K562 (cell line): ENCODE measurements at regions not wholly inside any gene's neighbourhood (a gene's known extent, or its start where the extent isn't known, plus 50 kb on each side); places are given as distances from the start of the nearest gene placed in this dataset.

Experiments used
- EP300 ChIP-seq: IDR thresholded peaks from 2 replicates; pipeline ENCODE4 v1.6.1; 2012; ENCODE audit warnings: low read length, improper control_type of control experiment
- JUN ChIP-seq, 2 experiments: sonication (generic) in 1 of 2; formaldehyde crosslinking in 1 of 2; IDR thresholded peaks; 2 replicates each; pipeline versions ENCODE4 v1.6.1 to v1.8.0; 2012 to 2022; ENCODE audit warnings: borderline replicate concordance in 2 of 2, mild to moderate bottlenecking in 2 of 2, improper control_type of control experiment in 1 of 2, low read depth in 1 of 2, low read length in 1 of 2, missing genetic modification reagents in 1 of 2
- ZNF79 ChIP-seq: fragments of 250-450 bp; sonication (Bioruptor Pico); IDR thresholded peaks from 2 replicates; pipeline ENCODE4 v1.4.0; 2020; ENCODE audit warnings: low read depth, mild to moderate bottlenecking, moderate library complexity

GRCh38 chr3:193831495-193832455 lies 238.8 kb downstream of the OPA1 start:
- TF ChIP-seq EP300 (no peak), ZNF79 (CRISPR knock-in tag) (no peak), JUN (IDR thresholded peaks at IDR 0.05; ENCODE audit: borderline replicate concordance, low read depth, low read length) (no peak), JUN (CRISPR knock-in tag; IDR thresholded peaks at IDR 0.05; ENCODE audit: borderline replicate concordance) (no peak)
